HG03571 (cell line): ENCODE measurements at regions not wholly inside any gene's neighbourhood (a gene's known extent, or its start where the extent isn't known, plus 50 kb on each side); places are given as distances from the start of the nearest gene placed in this dataset.
A peak's percentile ranks its signal among the peaks of the same experiment; 100 is the strongest.

Experiments used
- ATAC-seq: cut with Tn5 transposase; IDR thresholded peaks from one replicate; pipeline ENCODE4 v1.9.1; 2021; ENCODE audit not compliant: unreplicated experiment

DNA sequence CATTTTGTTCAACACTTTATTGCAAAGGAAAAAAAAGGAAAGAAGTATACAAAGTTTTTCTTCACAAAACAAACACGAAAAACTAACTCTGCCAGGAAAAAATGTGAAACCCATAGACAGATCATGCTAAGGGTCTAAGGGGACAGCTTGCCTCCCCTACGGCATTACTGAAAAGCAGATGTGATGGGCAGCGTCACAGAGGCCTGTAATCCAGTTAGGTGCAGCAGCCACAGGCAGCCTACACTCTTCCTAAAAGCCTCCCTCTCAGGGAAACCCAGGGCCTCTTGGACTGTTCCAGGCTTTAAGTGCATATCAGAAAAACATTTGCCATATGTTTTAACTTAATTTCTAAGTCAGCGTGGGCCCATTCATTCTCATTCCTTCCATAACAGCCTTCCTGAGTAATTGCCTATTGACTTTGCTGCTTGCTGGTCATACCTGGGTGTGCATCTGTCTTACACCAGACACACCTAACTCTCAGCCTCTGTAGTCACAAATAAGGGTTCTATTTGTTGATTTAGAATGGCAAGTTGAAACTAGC, 135.7 kb upstream of the SERP2 start:
- no peak for ATAC-seq

DNA sequence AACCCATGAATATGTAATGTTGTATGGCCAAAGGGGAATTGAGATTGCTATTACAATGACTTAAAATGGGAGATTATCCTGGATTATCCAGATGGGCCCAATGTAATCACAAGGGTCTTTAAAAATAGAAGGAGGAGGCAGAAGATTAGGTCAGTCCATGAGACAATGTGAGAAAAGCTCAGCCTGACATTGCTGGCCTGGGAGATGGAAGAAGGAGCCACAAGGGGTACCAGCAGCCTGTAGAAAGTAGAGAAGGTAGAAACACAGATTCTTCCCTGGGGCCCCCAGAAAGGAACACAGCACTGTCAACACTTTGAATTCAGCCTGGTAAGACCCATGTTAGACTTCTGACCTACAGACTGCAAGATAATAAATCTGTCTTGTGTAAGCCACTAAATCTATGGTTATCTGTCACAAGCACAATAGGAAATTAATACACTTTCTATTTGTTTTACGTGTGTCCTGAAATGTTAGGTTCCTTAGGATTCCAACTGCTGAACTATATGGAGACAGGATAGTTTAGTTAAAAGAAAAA, 132.9 kb upstream of the SERP2 start:
- ATAC-seq: no peak

- ATAC-seq: no peak
Observed at GRCh38 chr13:44241638-44242037, 132.0 kb upstream of the SERP2 start.

DNA sequence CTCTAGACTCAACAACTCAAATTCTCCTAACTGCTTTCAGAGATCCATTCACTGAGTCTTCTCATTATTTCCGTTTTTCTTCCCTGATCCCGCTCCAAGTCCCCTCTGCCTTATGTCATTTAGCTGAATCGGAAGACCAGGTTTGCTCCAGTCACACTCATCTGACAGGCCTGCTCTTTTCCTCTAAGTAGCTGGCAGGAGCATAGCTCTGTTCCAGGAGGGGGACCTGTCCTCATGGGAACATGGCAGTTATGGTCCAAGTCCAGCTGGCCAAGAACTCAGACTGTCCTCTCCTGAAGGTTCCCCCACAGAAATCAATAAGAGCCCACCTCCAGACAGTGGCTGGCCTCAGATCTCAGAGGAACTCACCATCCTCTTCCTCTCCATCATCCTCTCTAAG, 130.9 kb upstream of the SERP2 start:
- no peak for ATAC-seq

GRCh38 chr13:44243198-44243857, 130.3 kb upstream of the SERP2 start:
- no peak for ATAC-seq

- no peak for ATAC-seq
Observed at GRCh38 chr13:44244288-44244687, 129.3 kb upstream of the SERP2 start.

DNA sequence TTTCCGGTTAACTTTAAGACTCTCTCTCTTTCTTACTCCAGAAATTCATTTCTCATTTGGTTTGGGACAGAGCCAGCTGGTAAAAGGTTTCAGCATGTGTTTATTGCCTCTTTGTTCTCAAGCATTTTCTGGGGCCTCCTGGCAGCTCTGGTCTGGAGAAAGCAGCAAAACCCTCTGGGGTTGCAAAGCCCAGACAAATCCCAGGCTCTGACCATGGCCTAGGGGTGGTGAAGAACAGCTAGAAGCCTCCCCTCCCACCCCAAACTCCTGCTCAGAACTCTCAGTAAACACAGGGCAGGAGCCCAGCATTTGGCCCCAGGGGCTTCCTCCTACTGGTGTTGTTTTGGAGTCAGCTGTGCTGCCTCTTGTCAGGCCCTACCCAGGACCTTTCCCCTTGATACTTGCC, 124.2 kb upstream of the SERP2 start:
- ATAC-seq: no peak

DNA sequence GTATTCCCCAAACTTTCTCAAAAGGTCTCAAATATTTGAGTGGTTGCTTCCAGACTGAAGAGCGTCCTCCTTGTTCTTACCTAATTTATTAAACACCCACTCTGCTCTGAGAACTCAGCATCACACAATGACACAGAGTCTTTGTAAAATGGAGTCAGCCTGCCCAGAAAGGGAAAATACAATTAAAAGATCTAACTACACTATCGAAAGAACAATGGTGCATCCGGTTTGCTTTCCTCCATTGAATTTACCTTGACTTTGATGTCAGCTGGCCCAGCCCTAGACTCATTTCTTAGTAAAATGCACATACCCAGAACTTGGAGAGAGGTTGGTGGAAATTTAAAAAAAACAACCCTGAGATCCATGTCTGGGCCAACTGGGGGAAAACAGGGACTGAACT, 120.7 kb upstream of the SERP2 start:
- no peak for ATAC-seq

DNA sequence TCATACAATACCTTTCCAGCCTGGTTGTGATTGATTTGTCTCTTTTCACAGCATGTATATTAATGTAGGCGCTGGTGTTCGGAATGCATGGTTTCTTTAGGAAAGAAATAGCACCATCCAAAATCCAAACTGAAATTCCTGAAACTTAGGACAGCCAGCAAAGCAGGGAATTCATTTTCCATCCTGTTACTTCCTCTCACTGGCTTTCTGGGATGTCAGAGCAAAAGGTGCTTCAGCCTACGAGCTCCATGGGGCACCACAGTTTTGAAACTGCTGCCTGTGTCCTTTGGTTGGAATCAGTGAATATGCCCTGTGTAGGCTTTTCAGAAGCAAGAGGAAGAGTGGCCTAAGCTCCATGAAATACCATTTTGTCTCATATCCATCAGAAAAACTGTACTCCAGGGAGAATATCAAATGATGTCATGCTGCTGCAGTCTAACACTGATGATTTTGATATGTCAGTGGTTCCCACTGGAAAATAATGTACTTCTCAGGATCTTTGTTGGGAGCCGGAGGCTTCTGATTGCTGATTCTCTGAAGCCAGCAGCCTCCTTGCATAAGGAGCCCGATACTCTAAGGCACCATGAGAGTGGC, 117.8 kb upstream of the SERP2 start:
- no peak for ATAC-seq

GRCh38 chr13:44257796-44258195, 115.8 kb upstream of the SERP2 start:
- no peak for ATAC-seq

GRCh38 chr13:44259045-44260027, 114.3 kb upstream of the SERP2 start:
- peak; percentile 62 for ATAC-seq

- no peak for ATAC-seq
Observed at GRCh38 chr13:44260336-44260735, 113.3 kb upstream of the SERP2 start.

DNA sequence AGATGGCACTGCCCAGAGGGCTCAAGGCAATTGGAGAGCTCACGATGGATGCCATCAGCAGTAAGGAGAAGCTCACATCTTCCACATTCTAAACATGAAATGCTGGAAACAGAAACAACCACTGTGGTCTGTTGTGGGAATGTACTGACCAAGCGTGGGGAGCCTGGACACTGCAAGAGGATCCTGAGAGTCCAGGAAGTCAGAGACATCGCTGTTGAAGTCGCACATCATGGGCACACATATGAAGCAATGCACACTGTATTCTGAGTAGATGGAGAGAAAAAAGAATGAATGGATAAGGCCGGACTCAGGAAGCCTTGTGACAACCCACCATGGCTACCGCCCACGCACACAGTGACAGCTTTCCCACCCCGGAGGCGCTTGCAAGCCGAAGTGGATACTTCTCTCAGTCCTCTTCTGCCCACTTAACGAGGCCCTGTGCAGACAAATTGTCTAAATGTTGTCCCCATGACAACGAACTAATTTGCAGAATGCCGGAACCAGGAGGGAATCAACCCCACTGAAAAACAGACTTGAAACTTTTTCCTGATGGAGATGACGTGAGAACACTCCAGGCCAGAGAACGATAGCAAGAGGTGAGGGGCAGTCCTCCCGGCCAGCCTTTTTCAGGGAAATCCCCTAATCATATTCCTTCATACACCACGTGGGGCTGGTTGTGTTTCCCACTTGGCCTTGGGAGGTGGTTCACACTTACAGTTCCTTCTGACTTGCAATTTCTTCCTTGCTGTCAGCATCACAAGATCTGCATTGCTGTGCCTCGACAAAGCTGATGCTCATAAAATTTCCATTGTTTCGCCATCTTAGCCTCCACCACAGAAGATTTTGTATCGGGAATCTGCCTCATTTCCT, 109.6 kb upstream of the SERP2 start:
- ATAC-seq: no peak

GRCh38 chr13:44266305-44266704, 107.3 kb upstream of the SERP2 start:
- no peak for ATAC-seq

DNA sequence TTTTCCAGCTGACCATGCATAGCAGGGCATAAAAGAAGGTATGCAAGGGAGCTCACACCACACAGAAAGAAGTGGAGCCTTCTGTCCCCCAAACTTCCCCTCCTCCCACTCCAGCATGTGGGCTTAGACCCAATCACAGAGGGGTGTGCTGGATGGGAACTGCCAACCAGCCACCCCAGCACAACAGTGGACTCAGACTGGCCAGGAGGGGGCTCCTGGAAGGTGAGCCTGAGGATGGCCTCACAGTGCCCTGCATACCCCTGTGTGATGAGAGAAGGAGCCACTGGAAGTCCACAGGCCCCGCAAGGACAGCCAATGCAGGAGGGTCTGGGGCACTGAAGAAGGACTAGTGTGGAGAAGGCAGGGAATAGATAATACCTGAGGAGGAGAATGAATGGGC, 106.9 kb upstream of the SERP2 start:
- ATAC-seq: no peak

DNA sequence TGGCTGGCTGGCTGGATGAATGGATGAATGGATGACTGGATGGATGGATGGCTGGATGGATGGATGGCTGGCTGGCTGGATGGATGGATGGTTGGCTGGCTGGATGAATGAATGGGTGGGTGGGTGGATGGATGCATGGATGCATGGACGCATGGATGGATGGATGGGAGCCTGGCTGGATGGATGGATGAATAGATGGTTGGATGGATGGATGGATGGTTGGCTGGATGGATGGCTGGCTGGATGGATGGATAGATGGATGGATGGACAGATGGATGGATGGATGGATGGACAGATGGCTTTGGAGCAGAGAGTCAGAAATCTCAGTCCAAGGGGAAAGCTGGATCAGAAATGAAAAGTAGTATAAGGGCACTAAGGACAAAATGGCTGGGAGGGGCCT, 106.4 kb upstream of the SERP2 start:
- ATAC-seq: no peak

DNA sequence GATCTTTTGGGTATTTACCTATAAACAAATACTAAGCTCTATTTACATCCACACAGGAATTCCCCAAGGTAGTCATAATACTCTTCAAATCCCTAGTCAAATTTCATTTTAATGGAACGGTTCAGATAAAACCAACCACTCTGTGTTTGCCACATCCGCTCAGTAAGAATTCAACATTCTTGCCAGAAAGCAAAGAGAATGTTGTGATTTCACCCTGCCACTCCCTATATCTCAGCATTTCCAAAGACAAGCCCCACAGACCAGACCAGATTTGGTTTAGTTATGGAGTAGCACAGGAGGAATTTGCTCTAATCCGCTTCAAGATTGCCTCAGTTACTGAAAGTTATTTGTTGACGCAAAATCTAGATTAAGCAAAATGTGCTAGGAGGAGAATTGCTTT, 105.6 kb upstream of the SERP2 start:
- ATAC-seq: no peak

GRCh38 chr13:44268980-44269379, 104.6 kb upstream of the SERP2 start:
- no peak for ATAC-seq

DNA sequence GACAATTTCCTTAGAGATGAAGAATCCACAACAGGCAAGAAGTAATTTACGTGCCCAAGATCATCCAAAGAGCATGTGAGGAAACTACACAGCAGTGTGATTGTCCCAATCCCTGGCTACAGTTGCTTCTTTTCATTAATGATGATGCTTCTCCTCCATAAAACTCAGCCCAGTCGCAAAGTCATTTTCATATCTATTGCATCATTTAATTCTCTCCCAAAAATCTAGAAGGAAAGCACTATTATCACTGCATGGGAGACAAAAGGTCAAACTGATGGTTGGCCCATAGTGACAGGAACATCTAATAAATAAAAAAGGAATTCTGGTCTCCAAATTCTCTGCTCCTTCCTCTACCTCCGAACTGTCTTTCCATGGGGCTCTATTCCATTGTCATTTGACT, 103.5 kb upstream of the SERP2 start:
- no peak for ATAC-seq

- no peak for ATAC-seq
Observed at GRCh38 chr13:44271031-44271455, 102.6 kb upstream of the SERP2 start.
